ENCODE measurements at regions not wholly inside any gene's neighbourhood (a gene's known extent, or its start where the extent isn't known, plus 50 kb on each side); places are given as distances from the start of the nearest gene placed in this dataset.

DNA sequence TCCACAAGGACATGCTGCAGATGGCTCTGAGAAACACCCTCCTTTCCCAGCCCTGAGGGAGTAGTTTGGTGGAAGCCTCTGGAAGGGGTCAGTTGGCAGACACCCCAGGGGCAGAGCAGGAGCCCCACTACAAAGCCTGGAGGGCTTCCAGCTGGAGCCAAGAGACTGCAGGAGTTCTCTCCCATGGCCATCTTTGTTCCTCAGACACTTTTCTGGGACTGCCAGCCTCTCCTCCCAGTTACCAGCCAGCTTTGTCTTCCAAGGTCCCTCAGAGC is 91.0 kb upstream of the PJA1 start:
- Histone ChIP-seq H3K27me3 (ENCODE audit: insufficient read depth, low read depth, low read length) (no peaks in the 10 kb centered on the region), H3K4me3 (ENCODE audit: low read length) (no peak overlapping the region), H3K27ac (ENCODE audit: low read length) (peak overlapping the region; percentile 81), H3K4me2 (ENCODE audit: low read length) (no peak overlapping the region), H4K20me1 (ENCODE audit: insufficient read depth) (no peaks in the 10 kb centered on the region), H3K36me3 (ENCODE audit: insufficient read depth, low read length) (no peaks in the 10 kb centered on the region), H2AFZ (ENCODE audit: low read depth, low read length) (no peak overlapping the region), H3K9ac (ENCODE audit: low read length) (peak overlapping the region; percentile 56), H3F3A (ENCODE audit: insufficient read depth, low read length, poor library complexity, severe bottlenecking) (no peaks in the 10 kb centered on the region), H3K9me2 (ENCODE audit: insufficient read depth, low read length) (no peaks in the 10 kb centered on the region), H3K9me3 (ENCODE audit: low read length) (no peaks in the 10 kb centered on the region), H3K79me2 (replicated peaks; ENCODE audit: insufficient read depth, low read length) (no peaks in the 10 kb centered on the region)
- TF ChIP-seq POLR2AphosphoS5 (IDR thresholded peaks at IDR 0.05): no peak
- TF ChIP-seq, protein P1, sequence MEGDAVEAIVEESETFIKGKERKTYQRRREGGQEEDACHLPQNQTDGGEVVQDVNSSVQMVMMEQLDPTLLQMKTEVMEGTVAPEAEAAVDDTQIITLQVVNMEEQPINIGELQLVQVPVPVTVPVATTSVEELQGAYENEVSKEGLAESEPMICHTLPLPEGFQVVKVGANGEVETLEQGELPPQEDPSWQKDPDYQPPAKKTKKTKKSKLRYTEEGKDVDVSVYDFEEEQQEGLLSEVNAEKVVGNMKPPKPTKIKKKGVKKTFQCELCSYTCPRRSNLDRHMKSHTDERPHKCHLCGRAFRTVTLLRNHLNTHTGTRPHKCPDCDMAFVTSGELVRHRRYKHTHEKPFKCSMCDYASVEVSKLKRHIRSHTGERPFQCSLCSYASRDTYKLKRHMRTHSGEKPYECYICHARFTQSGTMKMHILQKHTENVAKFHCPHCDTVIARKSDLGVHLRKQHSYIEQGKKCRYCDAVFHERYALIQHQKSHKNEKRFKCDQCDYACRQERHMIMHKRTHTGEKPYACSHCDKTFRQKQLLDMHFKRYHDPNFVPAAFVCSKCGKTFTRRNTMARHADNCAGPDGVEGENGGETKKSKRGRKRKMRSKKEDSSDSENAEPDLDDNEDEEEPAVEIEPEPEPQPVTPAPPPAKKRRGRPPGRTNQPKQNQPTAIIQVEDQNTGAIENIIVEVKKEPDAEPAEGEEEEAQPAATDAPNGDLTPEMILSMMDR (IDR thresholded peaks at IDR 0.05; ENCODE audit: poor library complexity, severe bottlenecking): no peak
- no peak for TF ChIP-seq EZH2 (IDR thresholded peaks at IDR 0.05; ENCODE audit: borderline replicate concordance, insufficient read depth, low read length, poor library complexity, severe bottlenecking)
- no peak for TF ChIP-seq SMC3 (conservative IDR thresholded peaks at IDR 0.05; ENCODE audit: poor library complexity)
- no peak for TF ChIP-seq TAF1 (IDR thresholded peaks at IDR 0.05; ENCODE audit: low read depth)
- no peak for TF ChIP-seq MXI1 (conservative IDR thresholded peaks at IDR 0.05; ENCODE audit: poor library complexity, severe bottlenecking)
- TF ChIP-seq, protein P2, sequence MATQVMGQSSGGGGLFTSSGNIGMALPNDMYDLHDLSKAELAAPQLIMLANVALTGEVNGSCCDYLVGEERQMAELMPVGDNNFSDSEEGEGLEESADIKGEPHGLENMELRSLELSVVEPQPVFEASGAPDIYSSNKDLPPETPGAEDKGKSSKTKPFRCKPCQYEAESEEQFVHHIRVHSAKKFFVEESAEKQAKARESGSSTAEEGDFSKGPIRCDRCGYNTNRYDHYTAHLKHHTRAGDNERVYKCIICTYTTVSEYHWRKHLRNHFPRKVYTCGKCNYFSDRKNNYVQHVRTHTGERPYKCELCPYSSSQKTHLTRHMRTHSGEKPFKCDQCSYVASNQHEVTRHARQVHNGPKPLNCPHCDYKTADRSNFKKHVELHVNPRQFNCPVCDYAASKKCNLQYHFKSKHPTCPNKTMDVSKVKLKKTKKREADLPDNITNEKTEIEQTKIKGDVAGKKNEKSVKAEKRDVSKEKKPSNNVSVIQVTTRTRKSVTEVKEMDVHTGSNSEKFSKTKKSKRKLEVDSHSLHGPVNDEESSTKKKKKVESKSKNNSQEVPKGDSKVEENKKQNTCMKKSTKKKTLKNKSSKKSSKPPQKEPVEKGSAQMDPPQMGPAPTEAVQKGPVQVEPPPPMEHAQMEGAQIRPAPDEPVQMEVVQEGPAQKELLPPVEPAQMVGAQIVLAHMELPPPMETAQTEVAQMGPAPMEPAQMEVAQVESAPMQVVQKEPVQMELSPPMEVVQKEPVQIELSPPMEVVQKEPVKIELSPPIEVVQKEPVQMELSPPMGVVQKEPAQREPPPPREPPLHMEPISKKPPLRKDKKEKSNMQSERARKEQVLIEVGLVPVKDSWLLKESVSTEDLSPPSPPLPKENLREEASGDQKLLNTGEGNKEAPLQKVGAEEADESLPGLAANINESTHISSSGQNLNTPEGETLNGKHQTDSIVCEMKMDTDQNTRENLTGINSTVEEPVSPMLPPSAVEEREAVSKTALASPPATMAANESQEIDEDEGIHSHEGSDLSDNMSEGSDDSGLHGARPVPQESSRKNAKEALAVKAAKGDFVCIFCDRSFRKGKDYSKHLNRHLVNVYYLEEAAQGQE (IDR thresholded peaks at IDR 0.05; ENCODE audit: borderline replicate concordance): no peak
- TF ChIP-seq EP300 (conservative IDR thresholded peaks at IDR 0.05; ENCODE audit: poor library complexity, severe bottlenecking): no peak
- no peak for TF ChIP-seq RAD21 (conservative IDR thresholded peaks at IDR 0.05)

DNA sequence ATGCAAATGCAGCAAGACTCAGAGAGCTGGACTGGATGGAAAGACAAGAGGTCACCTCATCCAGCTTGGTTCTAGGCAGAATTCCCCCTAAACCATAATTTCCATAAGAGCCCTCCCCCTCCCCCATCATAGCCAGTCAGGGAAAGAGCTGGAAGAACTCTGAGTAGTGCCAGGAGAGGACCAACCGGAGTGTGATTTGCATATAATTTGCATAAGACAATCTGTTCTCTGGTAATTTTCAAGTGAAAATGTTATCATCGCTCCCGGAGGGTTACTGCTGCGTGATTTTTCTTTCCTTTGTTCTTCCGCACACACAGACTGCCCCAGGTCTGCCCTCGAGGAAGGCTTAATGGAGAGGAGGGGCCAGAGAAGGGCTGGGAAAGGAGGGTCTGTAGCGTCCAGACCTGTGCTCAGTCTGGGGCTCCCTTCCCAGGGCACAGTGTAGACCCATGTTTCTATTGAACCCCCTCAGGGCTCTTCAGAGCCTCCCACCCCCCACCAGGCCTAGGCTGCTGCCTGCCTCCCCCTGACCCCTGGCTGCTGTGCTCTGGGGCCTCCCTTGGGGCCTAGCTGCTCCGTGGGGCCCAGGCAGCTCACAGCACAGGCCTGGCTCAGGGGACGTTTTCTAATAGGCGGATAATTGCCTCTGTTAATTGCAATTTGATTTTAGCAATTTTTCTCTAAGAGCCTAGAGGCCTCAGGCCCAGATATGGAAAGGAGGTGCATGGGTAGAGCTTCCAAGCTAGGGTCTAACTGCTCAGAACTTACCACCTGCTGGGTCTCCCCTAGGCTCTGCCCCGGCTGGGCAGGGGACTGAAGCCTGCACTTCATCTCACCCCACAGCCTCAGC is 90.4 kb upstream of the PJA1 start:
- Histone ChIP-seq H4K20me1 (ENCODE audit: insufficient read depth) (no peaks in the 10 kb centered on the region), H3K9ac (ENCODE audit: low read length) (peak overlapping the region; percentile 56), H3K79me2 (replicated peaks; ENCODE audit: insufficient read depth, low read length) (no peaks in the 10 kb centered on the region), H3K27me3 (ENCODE audit: insufficient read depth, low read depth, low read length) (no peaks in the 10 kb centered on the region), H3K4me2 (ENCODE audit: low read length) (no peak overlapping the region), H3K9me3 (ENCODE audit: low read length) (no peaks in the 10 kb centered on the region), H3K27ac (ENCODE audit: low read length) (peak overlapping the region; percentile 81), H3K4me3 (ENCODE audit: low read length) (no peak overlapping the region), H3F3A (ENCODE audit: insufficient read depth, low read length, poor library complexity, severe bottlenecking) (no peaks in the 10 kb centered on the region), H3K9me2 (ENCODE audit: insufficient read depth, low read length) (no peaks in the 10 kb centered on the region), H3K36me3 (ENCODE audit: insufficient read depth, low read length) (no peaks in the 10 kb centered on the region), H2AFZ (ENCODE audit: low read depth, low read length) (no peak overlapping the region)
- TF ChIP-seq RAD21 (conservative IDR thresholded peaks at IDR 0.05) (no peak), EZH2 (IDR thresholded peaks at IDR 0.05; ENCODE audit: borderline replicate concordance, insufficient read depth, low read length, poor library complexity, severe bottlenecking) (no peak), EP300 (conservative IDR thresholded peaks at IDR 0.05; ENCODE audit: poor library complexity, severe bottlenecking) (no peak), SMC3 (conservative IDR thresholded peaks at IDR 0.05; ENCODE audit: poor library complexity) (no peak), TAF1 (IDR thresholded peaks at IDR 0.05; ENCODE audit: low read depth) (no peak), POLR2AphosphoS5 (IDR thresholded peaks at IDR 0.05) (no peak), MXI1 (conservative IDR thresholded peaks at IDR 0.05; ENCODE audit: poor library complexity, severe bottlenecking) (no peak)
- TF ChIP-seq, protein P1 (IDR thresholded peaks at IDR 0.05; ENCODE audit: poor library complexity, severe bottlenecking): no peak
- TF ChIP-seq, protein P2 (IDR thresholded peaks at IDR 0.05; ENCODE audit: borderline replicate concordance): no peak
